Endothelial cell of umbilical vein (primary cell): ENCODE measurements at regions not wholly inside any gene's neighbourhood (a gene's known extent, or its start where the extent isn't known, plus 50 kb on each side); places are given as distances from the start of the nearest gene placed in this dataset.

Source experiments
- EZH2 ChIP-seq: IDR thresholded peaks from 2 replicates; pipeline ENCODE4 v1.6.1; 2012; ENCODE audit warnings: borderline replicate concordance, low read depth, mild to moderate bottlenecking, moderate library complexity, low read length, inconsistent platforms; ENCODE audit not compliant: severe bottlenecking
- JUN ChIP-seq: IDR thresholded peaks from 2 replicates; pipeline ENCODE4 v1.6.1; 2011; ENCODE audit warnings: borderline replicate concordance, low read depth; ENCODE audit not compliant: insufficient read length, insufficient read depth
- MAX ChIP-seq: IDR thresholded peaks from 2 replicates; pipeline ENCODE4 v1.6.1; 2011; ENCODE audit not compliant: insufficient read depth, insufficient read length
- POLR2A ChIP-seq: IDR thresholded peaks from 2 replicates; pipeline ENCODE4 v1.6.1; 2012; ENCODE audit warnings: low read depth, mild to moderate bottlenecking, control low read depth, low read length
- POLR2AphosphoS5 ChIP-seq: IDR thresholded peaks from 2 replicates; pipeline ENCODE4 v1.6.1; 2012; ENCODE audit warnings: low read depth, mild to moderate bottlenecking, control low read depth, low read length, moderate library complexity; ENCODE audit not compliant: insufficient read depth
- TF ChIP-seq, protein P1 (sequence below), 2 donors: IDR thresholded peaks; 1 replicate in 1 of 2; 2 replicates in 1 of 2; pipeline ENCODE4 v1.5.1; 2011; ENCODE audit warnings: low read length in 2 of 2, mild to moderate bottlenecking in 2 of 2, moderate library complexity in 2 of 2, control low read depth in 1 of 2, inconsistent platforms in 1 of 2, low read depth in 1 of 2; ENCODE audit not compliant: insufficient read depth in 1 of 2; ENCODE audit errors: extremely low read depth in 1 of 2

- TF ChIP-seq, protein P1, sequence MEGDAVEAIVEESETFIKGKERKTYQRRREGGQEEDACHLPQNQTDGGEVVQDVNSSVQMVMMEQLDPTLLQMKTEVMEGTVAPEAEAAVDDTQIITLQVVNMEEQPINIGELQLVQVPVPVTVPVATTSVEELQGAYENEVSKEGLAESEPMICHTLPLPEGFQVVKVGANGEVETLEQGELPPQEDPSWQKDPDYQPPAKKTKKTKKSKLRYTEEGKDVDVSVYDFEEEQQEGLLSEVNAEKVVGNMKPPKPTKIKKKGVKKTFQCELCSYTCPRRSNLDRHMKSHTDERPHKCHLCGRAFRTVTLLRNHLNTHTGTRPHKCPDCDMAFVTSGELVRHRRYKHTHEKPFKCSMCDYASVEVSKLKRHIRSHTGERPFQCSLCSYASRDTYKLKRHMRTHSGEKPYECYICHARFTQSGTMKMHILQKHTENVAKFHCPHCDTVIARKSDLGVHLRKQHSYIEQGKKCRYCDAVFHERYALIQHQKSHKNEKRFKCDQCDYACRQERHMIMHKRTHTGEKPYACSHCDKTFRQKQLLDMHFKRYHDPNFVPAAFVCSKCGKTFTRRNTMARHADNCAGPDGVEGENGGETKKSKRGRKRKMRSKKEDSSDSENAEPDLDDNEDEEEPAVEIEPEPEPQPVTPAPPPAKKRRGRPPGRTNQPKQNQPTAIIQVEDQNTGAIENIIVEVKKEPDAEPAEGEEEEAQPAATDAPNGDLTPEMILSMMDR (IDR thresholded peaks at IDR 0.05; ENCODE audit: extremely low read depth in 1 of 2, insufficient read depth in 1 of 2, low read depth in 1 of 2, low read length in 2 of 2) = no peak
- TF ChIP-seq POLR2A = no peak
- no peak for TF ChIP-seq POLR2AphosphoS5
- TF ChIP-seq MAX = no peak
- no peak for TF ChIP-seq EZH2
- no peak for TF ChIP-seq JUN
Measured at GRCh38 chr1:114258074-114258473, 104.4 kb upstream of the SYT6 start.
